GM21515 (cell line): ENCODE measurements at regions not wholly inside any gene's neighbourhood (a gene's known extent, or its start where the extent isn't known, plus 50 kb on each side); places are given as distances from the start of the nearest gene placed in this dataset.
A peak's percentile ranks its signal among the peaks of the same experiment; 100 is the strongest.
"Not testable (repeated sequence)": the region's sequence is repeated elsewhere in the genome, so short reads cannot be mapped to it uniquely, and the experiment has no call there.

ENCODE experiments used
- ATAC-seq: cut with Tn5 transposase; IDR thresholded peaks from one replicate; pipeline ENCODE4 v1.9.1; 2021; ENCODE audit not compliant: unreplicated experiment

- ATAC-seq, result not testable (repeated sequence)
Observed at GRCh38 chr7:73176813-73177212, 91.0 kb upstream of the SPDYE9 start.

- ATAC-seq, result not testable (repeated sequence)
Observed at GRCh38 chr7:73175322-73175721, 89.5 kb upstream of the SPDYE9 start.

- ATAC-seq, result not testable (repeated sequence)
Observed at GRCh38 chr7:73170902-73171301, 85.1 kb upstream of the SPDYE9 start.

- ATAC-seq, result not testable (repeated sequence)
Observed at GRCh38 chr7:73170415-73170814, 84.6 kb upstream of the SPDYE9 start.

GRCh38 chr7:73166152-73166551, 80.3 kb upstream of the SPDYE9 start:
- ATAC-seq, result not testable (repeated sequence)

GRCh38 chr7:73162680-73163079, 76.8 kb upstream of the SPDYE9 start:
- ATAC-seq, result not testable (repeated sequence)

- ATAC-seq, result not testable (repeated sequence)
Observed at GRCh38 chr7:73161727-73162126, 75.9 kb upstream of the SPDYE9 start.

- not testable (repeated sequence) for ATAC-seq
Observed at GRCh38 chr7:73157169-73157661, 71.4 kb upstream of the SPDYE9 start.

GRCh38 chr7:73156510-73157168, 70.8 kb upstream of the SPDYE9 start:
- ATAC-seq, result not testable (repeated sequence)

- peak; percentile 95 for ATAC-seq
Observed at GRCh38 chr7:73154586-73155038, 68.8 kb upstream of the SPDYE9 start.

- not testable (repeated sequence) for ATAC-seq
Observed at GRCh38 chr7:73153921-73154585, 68.2 kb upstream of the SPDYE9 start.

- ATAC-seq, result not testable (repeated sequence)
Observed at GRCh38 chr7:73148570-73148969, 62.7 kb upstream of the SPDYE9 start.

GRCh38 chr7:73147681-73148080, 61.8 kb upstream of the SPDYE9 start:
- not testable (repeated sequence) for ATAC-seq

- not testable (repeated sequence) for ATAC-seq
Observed at GRCh38 chr7:73143993-73144392, 58.2 kb upstream of the SPDYE9 start.

GRCh38 chr7:73137922-73138321, 52.1 kb upstream of the SPDYE9 start:
- not testable (repeated sequence) for ATAC-seq
